CD4-positive, alpha-beta T cell (primary cell): ENCODE measurements at regions not wholly inside any gene's neighbourhood (a gene's known extent, or its start where the extent isn't known, plus 50 kb on each side); places are given as distances from the start of the nearest gene placed in this dataset.
"Not testable (repeated sequence)": the region's sequence is repeated elsewhere in the genome, so short reads cannot be mapped to it uniquely, and the experiment has no call there.

Experiments
- ATAC-seq: fragments of 200-7000 bp; cut with Tn5 transposase; one replicate; pipeline ENCODE4 v1.10.0; 2022; ENCODE audit warnings: mild to moderate bottlenecking; ENCODE audit not compliant: poor library complexity
- CTCF ChIA-PET: fragments of 350-600 bp; sonication (Branson Sonifier 250); formaldehyde crosslinking; loops from one replicate; lab custom pipeline; 2021; ENCODE audit warnings: antibody characterized with exemption, inconsistent platforms; lab: Charles Lee
- POLR2A ChIA-PET: fragments of 350-600 bp; sonication (Branson Sonifier 250); formaldehyde crosslinking; loops from one replicate; lab custom pipeline; 2021; ENCODE audit warnings: antibody characterized with exemption, inconsistent platforms; lab: Charles Lee
- DNase-seq, 14 experiments: peaks; one replicate each; pipeline ENCODE4 v3.0.0-alpha.2; 2013 to 2020; ENCODE audit warnings: mixed read lengths in 2 of 14
- H3K27ac ChIP-seq, 2 donors: one replicate each; pipeline versions ENCODE4 v1.5.1 to v1.7.0; 2013; ENCODE audit warnings: low read length in 2 of 2, low read depth in 1 of 2, mild to moderate bottlenecking in 1 of 2
- H3K27me3 ChIP-seq, 2 experiments: 1 replicate in 1 of 2; 2 replicates in 1 of 2; pipeline versions ENCODE4 v1.6.1 to v1.7.0; 2013; ENCODE audit warnings: low read length in 2 of 2, control low read depth in 1 of 2, mild to moderate bottlenecking in 1 of 2, moderate library complexity in 1 of 2; ENCODE audit not compliant: insufficient read depth in 2 of 2, control insufficient read depth in 1 of 2
- H3K36me3 ChIP-seq: one replicate; pipeline ENCODE4 v1.6.1; 2013; ENCODE audit warnings: low read length, control low read depth; ENCODE audit not compliant: insufficient read depth
- H3K4me1 ChIP-seq: one replicate; pipeline ENCODE4 v1.6.1; 2013; ENCODE audit warnings: low read length, control low read depth; ENCODE audit not compliant: insufficient read depth
- H3K4me3 ChIP-seq: one replicate; pipeline ENCODE4 v1.5.1; 2013; ENCODE audit warnings: mild to moderate bottlenecking, low read length, moderate library complexity
- H3K9me3 ChIP-seq, 2 experiments: 1 replicate in 1 of 2; 2 replicates in 1 of 2; pipeline versions ENCODE4 v1.6.1 to v1.7.0; 2013; ENCODE audit warnings: low read length in 2 of 2, mild to moderate bottlenecking in 2 of 2, control low read depth in 1 of 2, moderate library complexity in 1 of 2; ENCODE audit not compliant: control insufficient read depth in 1 of 2, insufficient read depth in 1 of 2
- H3K27ac Mint-ChIP-seq: one replicate; pipeline ENCODE4 v1.8.0; 2020; ENCODE audit warnings: mixed read lengths
- H3K27me3 Mint-ChIP-seq: one replicate; pipeline ENCODE4 v1.8.0; 2021; ENCODE audit warnings: mixed read lengths
- H3K36me3 Mint-ChIP-seq: one replicate; pipeline ENCODE4 v1.8.0; 2021; ENCODE audit warnings: low read depth, mixed read lengths
- H3K4me1 Mint-ChIP-seq: one replicate; pipeline ENCODE4 v1.8.0; 2021; ENCODE audit warnings: low read depth, mixed read lengths
- H3K4me3 Mint-ChIP-seq: one replicate; pipeline ENCODE4 v1.8.0; 2020; ENCODE audit warnings: mild to moderate bottlenecking, mixed read lengths
- H3K9me3 Mint-ChIP-seq: one replicate; pipeline ENCODE4 v1.8.0; 2020; ENCODE audit warnings: mixed read lengths
- CTCF ChIP-seq: fragments of 200-600 bp; IDR thresholded peaks from one replicate; pipeline ENCODE4 v1.8.0; 2022; ENCODE audit warnings: antibody characterized with exemption, mild to moderate bottlenecking
- intact Hi-C, 2 experiments: fragments of 100-400 bp; cut with DNase I in 1 of 2; cut with micrococcal nuclease in 1 of 2; formaldehyde crosslinking; loops; one replicate each; pipeline versions ENCODE4 v1.15.1 to v1.9.0; 2023 to 2025; cut with DNase I, micrococcal nuclease

GRCh38 chr12:32016680-32017482 is 57.7 kb downstream of the RESF1 start:
- intact Hi-C loops: no loop called here
- no peak for DNase-seq
- ATAC-seq: no peak
- H3K36me3 ChIP-seq: peaks cover 2% of the 10 kb centered on the region
- no peaks in the 10 kb centered on the region for H3K27me3 Mint-ChIP-seq
- no peaks in the 10 kb centered on the region for H3K9me3 ChIP-seq
- no peak overlapping the region for H3K4me3 ChIP-seq
- H3K4me3 Mint-ChIP-seq: no peak overlapping the region
- H3K27ac ChIP-seq: no peak overlapping the region
- no peaks in the 10 kb centered on the region for H3K9me3 Mint-ChIP-seq
- peaks cover 26% of the 10 kb centered on the region for H3K36me3 Mint-ChIP-seq
- no peaks in the 10 kb centered on the region for H3K27me3 ChIP-seq
- ChIA-PET POLR2A (no interaction called here), CTCF (no interaction called here)
- H3K4me1 Mint-ChIP-seq: peaks cover 10% of the 10 kb centered on the region
- TF ChIP-seq CTCF: no peak
- H3K27ac Mint-ChIP-seq: no peak overlapping the region
- H3K4me1 ChIP-seq: no peaks in the 10 kb centered on the region

DNA sequence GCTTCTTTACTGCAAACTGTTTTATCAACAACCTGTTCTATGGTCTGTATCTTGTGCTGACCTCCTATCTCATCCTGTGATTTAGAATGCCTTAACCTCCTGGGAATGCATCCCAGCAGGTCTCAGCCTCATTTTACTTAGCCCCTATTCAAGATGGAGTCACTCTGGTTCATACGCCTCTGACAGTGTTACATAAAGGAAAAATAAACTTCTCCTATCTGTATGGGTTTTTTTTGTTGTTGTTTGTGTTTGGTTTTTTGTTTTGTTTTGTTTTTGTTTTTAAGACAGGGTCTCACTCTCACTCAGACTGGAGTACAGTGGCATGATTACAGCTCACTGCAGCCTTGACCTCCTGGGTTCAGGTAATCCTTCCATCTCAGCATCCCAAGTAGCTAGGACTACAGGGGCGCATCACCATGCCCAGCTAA is 62.1 kb downstream of the RESF1 start:
- H3K4me3 ChIP-seq: no peak overlapping the region
- no peak overlapping the region for H3K27ac ChIP-seq
- Mint-ChIP-seq H3K36me3 (peaks cover 16% of the 10 kb centered on the region), H3K9me3 (peaks cover 3% of the 10 kb centered on the region), H3K4me3 (no peak overlapping the region), H3K27me3 (no peaks in the 10 kb centered on the region), H3K4me1 (peaks cover 23% of the 10 kb centered on the region), H3K27ac (no peak overlapping the region)
- peaks cover 12% of the 10 kb centered on the region for H3K4me1 ChIP-seq
- CTCF ChIA-PET: no interaction called here
- no peaks in the 10 kb centered on the region for H3K27me3 ChIP-seq
- ATAC-seq: no peak
- DNase-seq: no peak
- POLR2A ChIA-PET: no interaction called here
- no peaks in the 10 kb centered on the region for H3K9me3 ChIP-seq
- no peak for TF ChIP-seq CTCF
- intact Hi-C loops: no loop called here
- H3K36me3 ChIP-seq: peaks cover 2% of the 10 kb centered on the region

- CTCF ChIA-PET, H3K27ac Mint-ChIP-seq, H3K36me3 ChIP-seq, H3K27me3 ChIP-seq, H3K4me3 Mint-ChIP-seq, H3K9me3 ChIP-seq, intact Hi-C loops, H3K27ac ChIP-seq, H3K4me3 ChIP-seq, H3K9me3 Mint-ChIP-seq, ATAC-seq, POLR2A ChIA-PET, DNase-seq, H3K27me3 Mint-ChIP-seq: not testable (repeated sequence)
- Mint-ChIP-seq H3K4me1 (peaks cover 30% of the 10 kb centered on the region), H3K36me3 (peaks cover 16% of the 10 kb centered on the region)
- H3K4me1 ChIP-seq: peaks cover 15% of the 10 kb centered on the region
These were observed 63.2 kb downstream of the RESF1 start for GRCh38 chr12:32022387-32022786.

- H3K27me3 ChIP-seq, H3K36me3 ChIP-seq, H3K9me3 Mint-ChIP-seq, POLR2A ChIA-PET, CTCF ChIA-PET, H3K27me3 Mint-ChIP-seq, intact Hi-C loops, H3K27ac ChIP-seq, H3K4me3 Mint-ChIP-seq, ATAC-seq, DNase-seq, H3K9me3 ChIP-seq, H3K27ac Mint-ChIP-seq, H3K4me3 ChIP-seq: not testable (repeated sequence)
- Mint-ChIP-seq H3K36me3 (peaks cover 16% of the 10 kb centered on the region), H3K4me1 (peaks cover 39% of the 10 kb centered on the region)
- H3K4me1 ChIP-seq: peaks cover 15% of the 10 kb centered on the region
These were observed 64.6 kb downstream of the RESF1 start for GRCh38 chr12:32023861-32024260.
